HEK293T (cell line): ENCODE measurements at regions not wholly inside any gene's neighbourhood (a gene's known extent, or its start where the extent isn't known, plus 50 kb on each side); places are given as distances from the start of the nearest gene placed in this dataset.

ENCODE experiments used
- CTCF ChIA-PET: fragments of 350-600 bp; formaldehyde crosslinking; extraction: SDS; loops from one replicate; lab custom pipeline; 2021; ENCODE audit warnings: antibody characterized with exemption, inconsistent platforms; lab: Yijun Ruan, JAX
- POLR2A ChIA-PET: fragments of 350-600 bp; formaldehyde crosslinking; extraction: SDS; loops from one replicate; lab custom pipeline; 2020; ENCODE audit warnings: antibody characterized with exemption, inconsistent platforms; lab: Yijun Ruan, JAX
- DNase-seq: peaks from one replicate; pipeline ENCODE4 v3.0.0; 2012; ENCODE audit warnings: mixed read lengths; ENCODE audit errors: extremely low spot score
- ARNT ChIP-seq: fragments of 450-650 bp; IDR thresholded peaks from 2 replicates; pipeline ENCODE4 v1.6.1; 2017; ENCODE audit warnings: mild to moderate bottlenecking
- BHLHE40 ChIP-seq: fragments of 450-650 bp; IDR thresholded peaks from 2 replicates; pipeline ENCODE4 v1.6.1; 2016; ENCODE audit warnings: mild to moderate bottlenecking, moderate library complexity, borderline replicate concordance
- CTBP1 ChIP-seq: fragments of 450-650 bp; IDR thresholded peaks from 2 replicates; pipeline ENCODE4 v1.6.1; 2016; ENCODE audit warnings: borderline replicate concordance
- ELF4 ChIP-seq: fragments of 450-650 bp; IDR thresholded peaks from 2 replicates; pipeline ENCODE4 v1.6.1; 2017; ENCODE audit warnings: antibody characterized with exemption
- FOXA1 ChIP-seq: fragments of 450-650 bp; IDR thresholded peaks from 2 replicates; pipeline ENCODE4 v1.6.1; 2016; ENCODE audit warnings: mild to moderate bottlenecking
- FOXK2 ChIP-seq: fragments of 450-650 bp; IDR thresholded peaks from 2 replicates; pipeline ENCODE4 v1.6.1; 2016; ENCODE audit warnings: mild to moderate bottlenecking
- FOXM1 ChIP-seq: fragments of 450-650 bp; IDR thresholded peaks from 2 replicates; pipeline ENCODE4 v1.6.1; 2017; ENCODE audit warnings: mild to moderate bottlenecking, borderline replicate concordance
- HDGF ChIP-seq: fragments of 450-650 bp; IDR thresholded peaks from 2 replicates; pipeline ENCODE4 v1.6.1; 2017; ENCODE audit warnings: antibody characterized with exemption, borderline replicate concordance
- L3MBTL2 ChIP-seq: fragments of 450-650 bp; conservative IDR thresholded peaks from 2 replicates; pipeline ENCODE4 v1.6.1; 2016; ENCODE audit warnings: mild to moderate bottlenecking
- LEF1 ChIP-seq: fragments of 450-650 bp; IDR thresholded peaks from 2 replicates; pipeline ENCODE4 v1.6.1; 2017; ENCODE audit warnings: mild to moderate bottlenecking, borderline replicate concordance
- NFRKB ChIP-seq: fragments of 450-650 bp; IDR thresholded peaks from 2 replicates; pipeline ENCODE4 v1.6.1; 2016; ENCODE audit warnings: mild to moderate bottlenecking, moderate library complexity
- PKNOX1 ChIP-seq: fragments of 450-650 bp; IDR thresholded peaks from 2 replicates; pipeline ENCODE4 v1.6.1; 2016
- SP1 ChIP-seq: fragments of 450-650 bp; IDR thresholded peaks from 2 replicates; pipeline ENCODE4 v1.6.1; 2017
- SUZ12 ChIP-seq: fragments of 450-650 bp; IDR thresholded peaks from 2 replicates; pipeline ENCODE4 v1.6.1; 2016; ENCODE audit warnings: mild to moderate bottlenecking
- TARDBP ChIP-seq: fragments of 450-650 bp; IDR thresholded peaks from 2 replicates; pipeline ENCODE4 v1.6.1; 2016
- ZNF384 ChIP-seq: fragments of 450-650 bp; IDR thresholded peaks from 2 replicates; pipeline ENCODE4 v1.6.1; 2016

- POLR2A ChIA-PET = no interaction called here
- CTCF ChIA-PET = no interaction called here
- DNase-seq = no peak
- TF ChIP-seq HDGF = no peak
- no peak for TF ChIP-seq ELF4
- no peak for TF ChIP-seq TARDBP
- TF ChIP-seq ZNF384 = no peak
- TF ChIP-seq SP1 = no peak
- no peak for TF ChIP-seq FOXM1
- TF ChIP-seq ARNT = no peak
- TF ChIP-seq LEF1 = no peak
- TF ChIP-seq CTBP1 = no peak
- TF ChIP-seq NFRKB = no peak
- no peak for TF ChIP-seq SUZ12
- TF ChIP-seq L3MBTL2 = no peak
- TF ChIP-seq FOXA1 = no peak
These were observed 112.5 kb upstream of the HIVEP1 start for GRCh38 chr6:11899645-11900044.

- ChIA-PET POLR2A (interaction anchor here (1.1 kb wide), 1 partner anchor 25 kb away, joined by 3 read pairs; no protein-coding TSS in a partner anchor), CTCF (interaction anchor here (0.6 kb wide), 1 partner anchor 10 kb away, joined by 3 read pairs; no protein-coding TSS in a partner anchor)
- no peak for TF ChIP-seq BHLHE40
- TF ChIP-seq HDGF = no peak
- no peak for TF ChIP-seq ELF4
- TF ChIP-seq CTBP1 = no peak
- no peak for TF ChIP-seq NFRKB
- no peak for TF ChIP-seq ARNT
- no peak for TF ChIP-seq PKNOX1
- no peak for TF ChIP-seq FOXM1
- no peak for TF ChIP-seq SUZ12
- TF ChIP-seq TARDBP = no peak
- TF ChIP-seq FOXK2 = no peak
- no peak for TF ChIP-seq SP1
- TF ChIP-seq L3MBTL2 = no peak
- no peak for TF ChIP-seq FOXA1
- TF ChIP-seq LEF1 = no peak
- no peak for TF ChIP-seq ZNF384
- no peak for DNase-seq
These were observed 115.6 kb upstream of the ADTRP start for GRCh38 chr6:11894212-11894611.

GRCh38 chr6:11891547-11891946 lies 112.9 kb upstream of the ADTRP start:
- TF ChIP-seq ZNF384 (no peak), FOXM1 (no peak), NFRKB (no peak), TARDBP (no peak), PKNOX1 (no peak), CTBP1 (no peak), BHLHE40 (no peak), SP1 (no peak), LEF1 (no peak), ARNT (no peak), SUZ12 (no peak), HDGF (no peak), L3MBTL2 (no peak), FOXK2 (no peak), FOXA1 (no peak)
- CTCF ChIA-PET = no interaction called here
- POLR2A ChIA-PET = no interaction called here
- DNase-seq = no peak

- TF ChIP-seq FOXM1 (no peak), FOXK2 (no peak), CTBP1 (no peak), L3MBTL2 (no peak)
- DNase-seq = no peak
- CTCF ChIA-PET = no interaction called here
- POLR2A ChIA-PET = no interaction called here
These were observed 112.2 kb upstream of the ADTRP start for GRCh38 chr6:11890849-11891248.

GRCh38 chr6:11890209-11890608 lies 111.6 kb upstream of the ADTRP start:
- ChIA-PET POLR2A (no interaction called here), CTCF (no interaction called here)
- TF ChIP-seq NFRKB (no peak), CTBP1 (no peak), ELF4 (no peak), L3MBTL2 (no peak), PKNOX1 (no peak)
- no peak for DNase-seq

- ChIA-PET POLR2A (no interaction called here), CTCF (no interaction called here)
- no peak for TF ChIP-seq ZNF384
- TF ChIP-seq L3MBTL2 = no peak
- no peak for TF ChIP-seq ELF4
- DNase-seq = no peak
These were observed 111.0 kb upstream of the ADTRP start for GRCh38 chr6:11889572-11889971.

GRCh38 chr6:11888727-11889126 lies 110.1 kb upstream of the ADTRP start:
- DNase-seq = no peak
- CTCF ChIA-PET = no interaction called here
- TF ChIP-seq TARDBP (no peak), PKNOX1 (no peak), FOXK2 (no peak), FOXA1 (no peak)
- POLR2A ChIA-PET = no interaction called here
